ENCODE measurements at regions not wholly inside any gene's neighbourhood (a gene's known extent, or its start where the extent isn't known, plus 50 kb on each side); places are given as distances from the start of the nearest gene placed in this dataset.

GRCh38 chr3:147246906-147247305 lies 159.4 kb downstream of the ZIC4 start:
- TF ChIP-seq CTCF (IDR thresholded peaks at IDR 0.05) (no peak), POLR2A (IDR thresholded peaks at IDR 0.05) (no peak), POLR2AphosphoS5 (IDR thresholded peaks at IDR 0.05) (no peak), EP300 (IDR thresholded peaks at IDR 0.05; ENCODE audit: low read depth) (no peak)
